Right atrium auricular region (tissue), 2 donors: ENCODE measurements at regions not wholly inside any gene's neighbourhood (a gene's known extent, or its start where the extent isn't known, plus 50 kb on each side); places are given as distances from the start of the nearest gene placed in this dataset.

Experiments used
- DNase-seq: peaks from one replicate; pipeline ENCODE4 v3.0.0-alpha.2; 2019; ENCODE audit warnings: low spot score
- H3K27ac ChIP-seq, 2 donors: fragments of 200-600 bp; sonication (generic); 1 replicate in 1 of 2; 2 replicates in 1 of 2; pipeline ENCODE4 v1.5.1; 2016 to 2019
- H3K27me3 ChIP-seq, 2 donors: fragments of 200-600 bp; sonication (generic); one replicate each; pipeline versions ENCODE4 v1.5.1 to v1.6.0; 2017 to 2019
- H3K36me3 ChIP-seq: fragments of 200-600 bp; sonication (generic); one replicate; pipeline ENCODE4 v1.5.1; 2016
- H3K4me1 ChIP-seq, 2 donors: fragments of 200-600 bp; sonication (generic); one replicate each; pipeline versions ENCODE4 v1.5.1 to v1.6.0; 2017 to 2019
- H3K4me3 ChIP-seq, 2 donors: fragments of 200-600 bp; sonication (generic); 1 replicate in 1 of 2; 2 replicates in 1 of 2; pipeline ENCODE4 v1.5.1; 2017 to 2019; ENCODE audit warnings: mild to moderate bottlenecking in 1 of 2, moderate library complexity in 1 of 2
- H3K9me3 ChIP-seq, 2 donors: fragments of 200-600 bp; sonication (generic); one replicate each; pipeline ENCODE4 v1.5.1; 2019
- CTCF ChIP-seq, 2 donors: fragments of 200-600 bp; sonication (generic); IDR thresholded peaks; one replicate each; pipeline ENCODE4 v1.5.1; 2019; ENCODE audit warnings: antibody characterized with exemption in 2 of 2

- Histone ChIP-seq H3K27me3 (no peaks in the 10 kb centered on the region), H3K27ac (no peak overlapping the region), H3K9me3 (no peaks in the 10 kb centered on the region), H3K4me3 (no peak overlapping the region), H3K36me3 (no peaks in the 10 kb centered on the region), H3K4me1 (no peaks in the 10 kb centered on the region)
- DNase-seq = no peak
- no peak for TF ChIP-seq CTCF (IDR thresholded peaks at IDR 0.05)
These were observed 1425.8 kb upstream of the C9orf72 start for GRCh38 chr9:28999057-28999456.

- no peaks in the 10 kb centered on the region for H3K36me3 ChIP-seq
These were observed 1426.5 kb upstream of the C9orf72 start for GRCh38 chr9:28999806-29000205.

GRCh38 chr9:29001006-29001405 is 1427.7 kb upstream of the C9orf72 start:
- Histone ChIP-seq H3K9me3 (no peaks in the 10 kb centered on the region), H3K36me3 (no peaks in the 10 kb centered on the region), H3K4me3 (no peak overlapping the region), H3K27ac (no peak overlapping the region), H3K27me3 (no peaks in the 10 kb centered on the region), H3K4me1 (no peaks in the 10 kb centered on the region)
- TF ChIP-seq CTCF (IDR thresholded peaks at IDR 0.05) = no peak
- DNase-seq = no peak

More at GRCh38 chr9:28999806-29000205, 1426.5 kb upstream of the C9orf72 start:
- Histone ChIP-seq H3K9me3 (no peaks in the 10 kb centered on the region), H3K27me3 (no peaks in the 10 kb centered on the region), H3K4me1 (no peaks in the 10 kb centered on the region), H3K27ac (no peak overlapping the region), H3K4me3 (no peak overlapping the region)
- no peak for TF ChIP-seq CTCF (IDR thresholded peaks at IDR 0.05)
- no peak for DNase-seq

GRCh38 chr9:29004988-29005387 is 1431.7 kb upstream of the C9orf72 start:
- H3K27me3 ChIP-seq = no peaks in the 10 kb centered on the region
- H3K9me3 ChIP-seq = no peaks in the 10 kb centered on the region
- no peak overlapping the region for H3K27ac ChIP-seq
- no peaks in the 10 kb centered on the region for H3K36me3 ChIP-seq
- no peak overlapping the region for H3K4me3 ChIP-seq
- TF ChIP-seq CTCF (IDR thresholded peaks at IDR 0.05) = no peak
- no peaks in the 10 kb centered on the region for H3K4me1 ChIP-seq
- DNase-seq = no peak

GRCh38 chr9:29006628-29007027 is 1433.3 kb upstream of the C9orf72 start:
- no peaks in the 10 kb centered on the region for H3K4me1 ChIP-seq
- no peaks in the 10 kb centered on the region for H3K36me3 ChIP-seq
- H3K9me3 ChIP-seq = no peaks in the 10 kb centered on the region
- H3K27ac ChIP-seq = no peak overlapping the region
- no peaks in the 10 kb centered on the region for H3K27me3 ChIP-seq
- TF ChIP-seq CTCF (IDR thresholded peaks at IDR 0.05) = no peak
- DNase-seq = no peak
- H3K4me3 ChIP-seq = no peak overlapping the region

- TF ChIP-seq CTCF (IDR thresholded peaks at IDR 0.05) = no peak
- H3K27me3 ChIP-seq = no peaks in the 10 kb centered on the region
- no peak overlapping the region for H3K27ac ChIP-seq
- no peaks in the 10 kb centered on the region for H3K4me1 ChIP-seq
- no peak for DNase-seq
- H3K4me3 ChIP-seq = no peak overlapping the region
- H3K9me3 ChIP-seq = no peaks in the 10 kb centered on the region
- no peaks in the 10 kb centered on the region for H3K36me3 ChIP-seq
These were observed 1439.6 kb upstream of the C9orf72 start for GRCh38 chr9:29012911-29013310.
